IPS DF 19.7 (cell line): ENCODE measurements at regions not wholly inside any gene's neighbourhood (a gene's known extent, or its start where the extent isn't known, plus 50 kb on each side); places are given as distances from the start of the nearest gene placed in this dataset.

ENCODE experiments used
- DNase-seq: peaks from one replicate; pipeline ENCODE4 v3.0.0-alpha.2; 2013; ENCODE audit warnings: low read depth, low spot score

DNA sequence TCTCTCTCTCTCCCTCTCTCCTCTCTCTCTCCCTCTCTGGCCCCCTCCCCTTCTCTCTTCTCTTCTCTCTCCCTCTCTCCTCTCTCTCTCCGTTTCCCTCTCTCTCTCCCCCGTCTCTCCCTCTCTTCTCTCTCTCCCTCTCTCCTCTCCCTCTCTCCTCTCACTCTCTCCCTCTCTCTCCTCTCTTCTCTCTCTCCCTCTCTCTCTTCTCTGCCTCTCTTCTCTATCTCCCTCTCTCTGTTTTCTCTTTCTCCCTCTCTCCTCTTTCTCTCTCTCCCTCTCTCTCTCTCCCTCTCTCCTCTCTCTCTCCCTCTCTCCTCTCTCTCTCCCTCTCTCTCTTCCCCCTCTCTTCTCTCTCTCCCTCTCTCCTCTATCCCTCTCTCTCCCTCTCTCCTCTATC lies 98.3 kb upstream of the FGF3 start:
- DNase-seq, result no peak

DNA sequence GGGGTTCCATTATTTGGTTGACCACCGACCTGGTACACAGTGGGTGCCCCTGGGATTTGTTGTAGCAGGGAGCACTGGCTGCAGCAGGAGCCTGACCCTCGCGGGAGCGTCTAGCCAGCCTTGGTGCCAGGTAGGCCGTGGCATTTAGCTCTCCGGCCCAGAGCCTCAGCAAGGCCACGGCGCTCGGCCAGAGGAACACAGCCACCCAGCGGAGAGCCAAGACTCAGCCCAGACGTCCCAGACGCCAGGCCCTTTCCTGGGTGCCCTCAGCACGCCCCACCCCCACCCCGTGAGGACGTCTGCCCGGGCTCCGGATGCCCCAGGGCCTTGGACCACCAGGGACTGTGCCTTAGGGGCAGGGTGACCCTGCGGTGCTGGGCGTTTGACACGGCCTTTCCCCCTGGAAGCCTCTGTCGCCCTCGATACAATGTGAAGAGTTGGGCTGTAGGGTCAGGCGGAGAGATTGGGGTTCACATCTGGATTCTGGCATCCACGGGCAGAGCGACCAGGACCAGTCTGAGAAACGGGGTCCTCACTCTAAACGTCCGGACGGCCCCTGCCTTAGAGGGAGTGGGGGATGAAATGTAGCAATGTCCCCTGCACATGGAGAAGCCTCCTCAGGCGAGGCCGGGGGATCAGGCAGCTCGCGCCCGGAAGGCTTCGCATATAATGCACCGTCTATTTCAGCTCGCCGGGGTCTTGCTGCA lies 99.2 kb upstream of the FGF3 start:
- DNase-seq, result no peak

DNA sequence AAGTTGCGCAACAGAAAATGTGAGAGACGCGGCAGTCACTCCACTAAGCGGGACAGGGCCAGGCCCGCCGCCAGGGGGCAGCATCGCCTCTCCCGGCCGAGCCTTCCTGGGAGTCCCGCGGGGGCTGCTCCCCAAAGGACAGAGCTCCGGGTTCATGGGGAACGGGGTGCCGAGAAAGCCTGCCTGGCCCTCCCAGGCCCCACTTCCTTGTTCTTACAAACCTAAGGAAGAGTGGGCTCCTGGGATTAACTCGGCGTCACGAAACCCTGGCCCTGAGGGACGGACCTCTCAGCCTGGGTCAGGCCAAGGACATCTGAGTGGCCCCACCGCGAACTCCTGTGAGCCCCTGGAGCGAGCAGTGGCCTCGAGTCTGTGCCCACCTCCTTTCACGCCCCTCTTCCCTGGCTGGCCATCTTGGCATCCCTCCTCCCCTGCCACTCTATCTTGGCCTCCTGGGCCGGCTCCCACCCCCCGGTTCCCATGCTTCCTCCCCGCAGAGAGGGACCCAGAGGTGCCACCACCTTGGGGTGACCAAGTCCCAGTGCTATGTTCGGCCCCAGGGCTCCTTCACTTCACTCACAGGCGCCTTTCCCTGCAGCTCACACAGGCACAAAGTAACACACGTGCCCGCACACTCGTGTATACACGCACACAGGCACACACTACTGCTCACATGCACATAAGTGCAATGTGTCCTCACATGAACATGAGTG lies 99.9 kb upstream of the FGF3 start:
- DNase-seq, result no peak

DNA sequence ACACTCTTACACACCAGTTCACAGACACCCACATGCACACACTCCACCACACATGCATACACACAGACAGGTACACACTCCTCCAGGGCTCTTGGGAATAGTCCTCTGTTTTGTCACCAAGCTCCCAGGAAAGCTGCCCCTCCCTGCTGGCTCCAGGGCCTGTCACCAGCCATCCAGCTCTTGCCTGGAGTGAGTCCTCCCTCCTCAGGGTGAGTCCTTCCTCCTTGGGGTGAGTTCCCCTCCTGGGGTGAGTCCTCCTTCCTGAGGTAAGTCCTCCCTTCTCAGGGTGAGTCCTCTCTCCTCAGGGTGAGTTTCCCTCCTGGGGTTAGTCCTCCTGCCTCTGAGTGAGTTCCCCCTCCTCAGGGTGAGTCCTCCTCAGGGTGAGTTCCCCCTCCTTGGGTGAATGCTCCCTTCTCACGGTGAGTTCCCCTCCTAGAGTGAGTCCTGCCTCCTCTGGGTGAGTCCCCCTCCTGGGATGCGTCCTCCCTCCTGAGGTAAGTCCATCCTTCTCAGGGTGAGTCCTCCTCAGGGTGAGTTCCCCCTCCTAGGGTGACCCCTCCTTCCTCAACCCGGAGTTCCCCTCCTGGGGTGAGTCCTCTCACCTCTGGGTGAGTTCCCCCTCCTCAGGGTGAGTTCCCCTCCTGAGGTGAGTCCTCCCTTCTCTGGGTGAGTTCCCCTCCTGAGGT lies 100.6 kb upstream of the FGF3 start:
- no peak for DNase-seq

DNA sequence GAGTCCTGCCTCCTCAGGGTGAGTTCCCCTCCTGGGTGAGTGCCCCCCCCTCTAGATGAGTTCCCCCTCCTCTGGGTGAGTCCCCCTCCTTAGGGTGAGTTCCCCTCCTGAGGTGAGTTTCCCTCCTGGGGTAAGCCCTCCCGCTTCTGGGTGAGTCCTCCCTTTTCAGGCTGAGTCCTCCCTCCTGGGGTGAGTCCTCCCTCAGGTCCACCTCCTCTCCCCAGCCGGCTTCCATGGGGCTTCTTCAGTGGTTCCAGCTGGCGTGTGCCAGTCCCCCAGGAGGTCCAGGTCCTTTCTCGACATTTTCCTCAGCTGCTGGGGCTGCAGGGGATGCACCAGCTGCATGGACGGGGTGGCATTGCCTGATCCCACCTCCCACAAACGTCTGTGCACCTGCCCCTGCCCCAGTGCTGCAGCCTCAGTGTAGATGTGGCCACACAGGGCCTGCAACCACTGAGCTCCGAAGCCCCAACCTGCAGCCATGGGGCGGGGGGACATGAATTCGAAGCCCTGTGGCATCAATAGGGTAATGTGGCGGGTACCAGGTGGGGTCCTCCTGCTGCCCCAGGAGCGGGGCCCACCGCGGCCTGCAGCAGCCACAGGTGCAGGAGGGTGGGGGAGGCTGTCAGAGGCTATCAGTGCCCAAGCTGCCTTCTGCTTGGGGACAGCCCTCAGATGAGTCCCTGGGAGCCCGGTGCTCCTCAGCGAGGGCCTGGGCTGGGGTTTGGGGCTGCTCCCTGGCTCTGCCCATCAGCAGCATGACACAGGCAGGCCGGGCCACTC lies 101.3 kb upstream of the FGF3 start:
- no peak for DNase-seq

DNA sequence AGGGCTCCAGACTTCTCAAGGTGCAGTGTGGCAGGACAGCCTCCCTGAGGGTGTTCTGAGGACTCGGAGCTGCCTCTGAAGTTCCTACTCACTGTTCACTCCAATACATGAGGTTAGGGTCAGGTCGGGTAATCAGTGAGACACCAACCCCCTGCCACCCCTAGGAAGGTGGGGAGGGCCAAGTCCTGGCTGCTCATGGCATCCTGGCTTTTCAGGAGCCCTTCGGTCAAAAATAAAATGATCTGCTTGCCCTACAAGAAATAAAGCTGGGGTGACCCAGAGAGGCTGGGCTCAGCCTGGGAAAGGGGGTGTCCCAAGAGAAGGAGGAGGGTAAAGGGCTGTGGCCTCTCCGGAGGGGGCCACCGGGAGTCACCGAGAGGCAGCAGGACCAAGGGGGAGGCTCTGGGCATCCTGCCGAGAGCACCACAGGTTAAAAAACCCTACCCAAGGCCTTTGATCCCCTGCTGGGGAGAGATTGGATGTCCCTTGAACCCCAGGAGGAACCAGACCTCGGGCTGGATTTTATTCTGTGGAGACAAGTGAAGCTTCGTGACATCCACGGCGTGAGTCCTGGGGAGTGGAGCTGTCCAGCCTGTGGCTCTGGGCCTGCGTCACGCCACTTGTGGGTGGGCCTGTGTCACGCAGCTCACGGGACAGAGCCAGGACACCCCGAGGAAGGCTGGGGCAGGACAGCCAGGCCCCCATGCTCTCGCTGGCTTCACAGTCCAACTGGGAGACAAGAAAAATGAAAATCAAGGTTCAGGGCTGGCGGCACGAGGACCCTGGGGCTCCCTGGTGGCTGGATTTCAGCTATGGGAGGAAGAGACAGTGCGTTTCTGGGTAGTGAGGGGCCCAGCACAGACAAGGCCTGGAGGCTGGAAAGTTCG lies 102.2 kb upstream of the FGF3 start:
- no peak for DNase-seq

DNA sequence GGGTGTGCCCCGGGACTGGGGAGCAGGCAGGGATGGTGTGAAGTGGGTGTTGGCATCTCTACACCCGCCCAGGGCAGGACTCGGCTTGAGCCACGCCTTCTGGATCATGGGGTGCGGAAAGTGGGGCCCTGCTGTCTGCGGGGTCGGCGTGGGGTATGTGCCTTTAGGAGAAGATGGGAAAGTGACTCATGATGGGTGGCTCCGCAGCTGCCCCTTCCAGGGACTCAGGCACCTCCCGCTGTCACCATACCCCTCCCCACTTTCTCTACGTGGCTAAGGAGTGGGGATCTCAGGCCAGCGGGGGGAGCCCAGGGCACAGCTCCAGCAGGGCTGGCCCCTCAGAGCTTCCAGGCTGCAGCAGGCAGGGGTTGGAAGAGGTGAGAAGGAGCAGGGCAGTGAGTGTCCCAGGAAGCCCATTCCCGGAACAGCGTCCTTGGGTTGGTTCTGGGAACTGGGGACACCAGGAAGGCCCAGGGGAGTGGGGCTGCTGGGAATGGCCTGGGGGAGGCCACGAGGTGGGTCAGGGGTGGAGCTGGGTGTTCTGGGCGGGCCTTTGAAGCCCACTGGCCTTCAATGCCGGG lies 102.9 kb upstream of the FGF3 start:
- DNase-seq, result no peak

DNA sequence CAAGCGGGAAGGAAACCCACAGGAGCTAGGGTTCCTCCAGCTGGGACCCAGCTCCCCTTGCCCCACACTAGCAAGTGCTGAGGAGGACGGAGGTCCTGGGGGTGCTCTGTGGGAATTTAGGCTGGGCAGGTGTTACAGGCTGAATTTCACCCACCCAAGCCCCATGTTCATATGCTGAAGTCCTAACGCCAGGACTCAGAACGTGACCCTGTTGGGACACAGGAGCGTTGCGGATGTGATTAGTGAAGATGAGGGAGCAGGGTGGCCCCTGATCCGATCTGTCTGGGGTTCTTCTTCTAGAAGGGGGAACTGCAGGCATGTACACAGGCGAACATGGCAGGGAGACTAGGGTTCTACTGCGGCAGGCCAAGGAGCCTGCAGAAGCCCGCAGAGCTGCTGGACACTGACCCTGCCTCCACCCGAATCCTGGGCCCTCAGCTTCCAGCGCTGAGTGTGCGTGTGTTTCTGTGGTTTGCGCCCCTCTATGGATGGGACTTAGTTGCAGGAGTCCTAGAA lies 103.4 kb upstream of the FGF3 start:
- DNase-seq, result no peak

DNA sequence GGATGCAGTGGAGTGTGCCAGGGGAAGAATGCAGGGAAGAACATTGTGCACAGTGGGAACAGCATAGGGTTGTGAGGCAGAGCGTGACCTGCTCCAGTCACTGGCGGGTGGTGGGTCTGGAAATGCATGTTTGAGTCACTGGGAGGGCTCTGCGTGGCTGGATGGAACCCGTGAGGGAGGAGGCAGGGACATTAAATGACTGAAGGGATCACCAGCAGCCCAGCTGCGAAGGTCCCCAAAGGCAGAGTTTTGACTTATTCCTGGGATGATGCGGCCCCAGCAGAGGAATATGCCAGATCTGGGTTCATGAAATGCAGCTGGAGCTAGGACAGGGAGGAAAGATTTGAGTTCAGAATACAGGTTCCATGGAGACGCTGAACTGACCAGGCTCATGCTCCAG lies 104.0 kb upstream of the FGF3 start:
- DNase-seq, result no peak

DNA sequence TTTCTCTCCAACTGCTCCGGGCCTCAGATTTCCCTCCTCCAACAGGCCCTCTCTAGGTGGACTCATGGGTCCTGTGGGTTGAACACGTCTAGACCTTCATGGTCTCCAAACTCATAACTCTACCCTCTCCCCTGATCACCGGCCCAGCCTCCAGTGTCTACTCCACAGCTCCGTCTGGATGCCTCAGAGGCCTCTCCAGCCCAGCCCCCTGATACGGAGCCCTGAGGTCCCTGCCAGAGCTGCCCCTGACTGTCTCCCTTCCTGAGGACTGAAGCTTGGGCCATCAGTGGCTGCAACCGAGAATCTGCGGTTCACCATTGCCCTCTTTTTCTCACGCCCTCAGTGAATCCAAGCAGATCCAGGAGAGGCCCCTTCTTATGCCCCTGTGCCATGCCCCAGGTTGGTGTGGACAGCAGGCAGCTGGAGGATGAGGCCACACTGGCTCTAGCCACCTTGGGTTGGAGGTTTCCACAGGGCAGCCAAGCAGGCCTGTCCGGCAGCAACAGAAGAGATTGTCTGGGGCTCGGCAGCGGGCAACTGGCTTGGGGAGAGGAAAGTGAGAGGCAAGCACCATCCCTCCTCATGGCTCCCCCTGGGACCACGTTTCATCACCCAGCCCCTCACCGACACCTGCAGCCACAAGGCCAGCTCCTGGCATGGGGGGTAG lies 104.6 kb upstream of the FGF3 start:
- no peak for DNase-seq

DNA sequence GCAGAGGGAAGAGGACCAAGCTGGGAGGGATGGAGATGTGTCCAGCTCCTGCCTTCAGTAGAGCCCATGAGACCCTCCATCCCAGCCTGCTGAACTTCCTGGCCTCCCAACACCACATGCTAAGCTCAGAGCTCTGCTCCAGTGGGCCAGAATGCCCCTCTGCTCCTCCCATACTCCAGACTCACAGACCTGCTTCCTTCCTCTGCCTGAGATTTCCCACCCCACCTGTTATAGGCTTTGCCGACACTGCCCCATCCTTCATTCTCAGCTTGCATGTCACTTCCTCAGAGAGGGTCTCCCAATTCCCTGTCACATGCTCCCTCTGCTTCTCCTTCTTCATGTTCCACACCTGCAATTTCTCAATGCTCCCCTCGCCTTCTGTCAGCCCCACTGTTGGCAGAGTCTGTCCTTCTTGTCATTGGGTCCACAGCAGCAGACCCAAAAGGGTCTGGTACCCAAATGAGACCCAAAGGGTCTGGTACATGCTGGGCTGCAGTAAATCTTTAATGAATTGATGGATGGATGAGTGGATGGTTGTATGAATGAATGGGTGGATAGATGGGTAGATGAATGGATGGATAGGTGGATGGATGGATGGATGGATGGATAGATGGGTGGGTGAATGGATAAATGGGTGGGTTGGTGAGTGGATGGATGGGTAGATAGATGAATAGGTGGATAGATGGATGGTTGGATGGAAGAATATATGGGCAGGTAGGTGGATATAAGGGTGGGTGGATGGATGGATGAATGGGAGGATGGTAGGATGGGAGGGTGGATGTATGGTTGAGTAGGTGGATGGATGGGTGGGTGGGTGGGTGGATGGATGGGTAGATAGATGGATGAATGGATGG lies 105.3 kb upstream of the FGF3 start:
- DNase-seq, result no peak

DNA sequence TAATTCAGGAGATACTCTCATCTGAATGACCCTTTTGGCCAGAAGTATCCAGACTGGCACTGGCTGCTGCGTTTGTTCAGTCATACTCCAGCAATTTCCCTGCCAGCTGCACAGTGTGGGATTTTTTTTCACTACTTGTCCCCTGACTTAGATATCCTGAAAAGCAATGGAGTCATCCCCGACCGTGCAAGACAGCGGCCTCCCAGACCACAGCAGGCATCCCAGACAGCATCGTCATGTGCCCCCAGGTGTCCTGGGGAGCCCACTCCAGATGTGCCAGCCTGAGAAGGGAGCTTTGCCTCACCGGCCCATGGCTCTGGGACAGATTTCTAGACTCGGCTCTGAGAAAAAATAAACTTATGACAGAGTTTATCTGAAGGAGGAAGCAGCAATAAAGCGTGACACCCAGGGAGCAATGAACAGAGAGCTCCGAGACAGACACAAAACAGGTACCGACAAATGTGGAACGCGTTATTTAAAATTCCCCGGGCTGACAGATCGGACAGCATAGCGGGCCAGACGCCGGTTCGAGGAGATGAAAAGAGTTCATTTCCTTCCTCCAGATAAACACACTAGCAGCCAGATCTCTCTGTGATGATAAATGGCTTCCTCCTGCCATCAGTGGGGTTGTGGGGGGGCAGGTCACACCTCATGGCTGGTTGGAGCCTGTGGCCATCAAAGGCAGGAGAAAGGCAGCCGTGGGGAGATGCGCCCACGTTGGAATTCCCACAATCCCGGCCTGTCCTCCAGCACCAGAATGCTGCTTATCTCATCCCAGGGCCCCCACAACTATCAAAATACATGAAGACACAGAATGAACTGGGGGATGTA lies 106.4 kb upstream of the FGF3 start:
- DNase-seq, result no peak

DNA sequence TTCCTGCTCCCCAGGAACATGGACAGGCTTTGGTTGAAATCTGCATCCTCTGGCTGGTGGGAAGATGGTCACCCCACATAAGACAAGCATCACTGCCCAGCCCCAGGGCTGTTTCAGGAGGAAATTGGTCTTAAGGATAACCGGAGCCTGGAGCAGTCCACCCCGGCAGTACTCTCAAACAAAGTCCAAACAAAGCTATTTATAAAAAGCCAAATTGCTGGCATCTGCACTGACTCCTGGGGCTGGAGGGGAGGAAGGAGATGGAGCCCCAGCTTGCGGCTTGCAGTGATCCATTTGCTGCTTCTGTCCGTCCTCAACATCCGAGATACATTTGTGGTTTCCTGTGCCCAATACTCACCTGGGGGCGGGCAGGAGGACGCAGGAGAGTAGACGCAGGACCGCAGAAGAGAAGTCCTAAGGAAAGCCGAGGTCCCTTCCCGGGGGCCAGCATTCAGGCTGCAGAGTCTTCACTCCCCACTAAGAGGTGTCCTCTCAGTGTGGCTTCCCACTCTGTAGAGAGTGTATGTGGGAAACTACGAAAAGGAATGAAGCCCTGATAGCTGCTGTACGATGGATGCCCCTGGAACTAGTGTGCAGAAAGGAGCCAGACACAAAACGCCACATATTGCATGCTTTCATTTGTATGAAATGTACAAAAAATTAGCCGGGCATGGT lies 107.3 kb upstream of the FGF3 start:
- no peak for DNase-seq

DNA sequence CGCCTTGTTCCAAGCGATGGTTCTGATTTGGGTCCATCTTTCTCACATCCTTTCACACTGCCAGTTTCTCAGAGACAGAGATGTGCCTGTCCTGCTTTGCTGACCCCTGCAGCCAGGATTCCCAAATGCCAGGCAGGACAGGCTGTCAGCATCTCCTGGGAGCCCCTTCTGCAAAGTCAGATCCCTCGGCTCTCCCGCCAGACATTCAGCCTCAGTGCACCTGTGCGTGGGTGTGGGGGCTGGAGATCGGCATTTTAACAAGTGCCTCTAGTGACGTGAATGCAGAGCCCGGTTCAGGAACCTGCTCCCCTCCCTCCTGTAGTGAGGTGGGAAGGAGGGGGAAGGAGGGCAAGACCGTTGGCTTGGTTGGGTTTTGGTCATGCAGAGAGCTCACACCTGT lies 108.9 kb upstream of the FGF3 start:
- DNase-seq, result no peak

DNA sequence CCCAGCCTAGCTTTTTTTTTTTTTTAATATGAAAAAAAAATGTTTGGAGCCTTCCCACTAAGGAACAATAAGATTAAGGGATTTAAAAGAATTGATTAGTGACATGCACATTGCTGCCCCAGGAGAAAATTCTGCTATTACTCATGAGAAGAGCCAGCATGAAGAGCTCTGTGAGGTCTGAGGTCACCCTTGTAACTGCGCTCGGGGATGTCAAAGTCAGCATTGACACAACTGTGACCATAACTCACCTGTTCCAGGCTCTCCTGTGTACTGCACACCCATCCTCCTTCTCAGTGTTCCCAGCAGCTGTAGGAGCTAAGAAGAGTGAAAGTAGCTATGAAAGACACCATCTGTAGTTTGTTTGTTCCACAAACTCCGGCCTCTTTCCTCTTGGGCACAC lies 109.8 kb upstream of the FGF3 start:
- no peak for DNase-seq

DNA sequence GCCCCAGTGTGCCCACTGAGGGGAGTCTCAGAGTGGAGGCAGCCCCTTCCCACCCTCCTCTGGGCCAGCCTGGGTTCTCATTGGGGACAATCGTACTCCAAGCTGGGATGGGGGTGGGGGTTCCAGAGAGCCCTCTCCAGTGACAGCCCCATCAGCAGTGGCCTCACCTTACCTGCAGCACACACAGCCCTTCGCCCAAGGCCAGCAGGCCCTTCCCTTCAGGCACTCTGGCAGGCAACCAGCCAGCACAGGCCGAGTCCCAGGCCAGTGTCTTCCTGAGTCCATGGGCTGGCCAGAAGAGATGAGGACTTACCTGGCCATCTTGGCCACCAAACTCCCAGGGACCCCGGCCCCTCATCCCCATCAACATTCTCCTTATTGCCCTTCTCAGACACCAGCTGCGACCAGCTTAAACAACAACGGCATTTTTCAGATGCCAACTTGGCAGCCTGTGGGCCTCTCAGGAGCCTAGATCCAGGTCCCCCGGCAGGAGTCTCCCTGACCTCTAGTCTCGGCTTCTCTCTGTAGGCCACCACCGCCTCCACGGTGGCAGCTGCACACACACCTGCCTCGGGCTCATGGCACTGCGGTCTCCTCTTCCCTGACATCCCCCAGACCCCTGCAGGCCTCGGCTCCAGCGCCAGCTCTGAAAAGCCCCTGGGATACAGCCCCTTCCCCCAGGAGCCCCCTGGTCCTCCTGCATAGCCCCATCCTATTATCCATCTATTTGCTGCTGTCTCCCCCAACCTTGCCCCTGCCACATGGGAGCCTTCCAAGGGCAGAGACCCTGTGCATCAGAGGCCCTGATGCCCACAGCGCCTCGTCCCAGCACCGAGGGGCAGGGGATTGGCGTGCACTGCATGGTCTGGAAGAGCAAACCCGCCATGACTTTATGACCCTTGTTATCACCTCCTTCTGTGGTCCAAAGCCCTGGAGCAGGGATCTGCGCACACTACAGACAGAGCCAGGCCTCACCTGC lies 111.2 kb upstream of the FGF3 start:
- DNase-seq, result no peak
